K562 (cell line): ENCODE measurements at regions not wholly inside any gene's neighbourhood (a gene's known extent, or its start where the extent isn't known, plus 50 kb on each side); places are given as distances from the start of the nearest gene placed in this dataset.

ENCODE experiments used
- ESRRA ChIP-seq: fragments of 450-650 bp; IDR thresholded peaks from 2 replicates; pipeline ENCODE4 v1.6.1; 2014; ENCODE audit warnings: low read depth, mild to moderate bottlenecking, moderate library complexity, borderline replicate concordance
- GTF2E2 ChIP-seq: fragments of 200-800 bp; sonication (Bioruptor generic); IDR thresholded peaks from 2 replicates; pipeline ENCODE4 v1.6.1; 2016; ENCODE audit warnings: missing genetic modification characterization, missing compliant biosample characterization
- IRF2 ChIP-seq: sonication (generic); formaldehyde crosslinking; IDR thresholded peaks from 2 replicates; pipeline ENCODE4 v1.8.1; 2022; ENCODE audit warnings: mild to moderate bottlenecking, missing genetic modification reagents
- POLR2A ChIP-seq: fragments of 450-650 bp; conservative IDR thresholded peaks from 2 replicates; pipeline ENCODE4 v1.6.1; 2016
- RAD21 ChIP-seq, 2 experiments: fragments of 250-450 bp in 1 of 2; fragments of 450-650 bp in 1 of 2; sonication (Bioruptor Pico) in 1 of 2; formaldehyde crosslinking in 1 of 2; IDR thresholded peaks in 1 of 2; conservative IDR thresholded peaks in 1 of 2; 2 replicates each; pipeline versions ENCODE4 v1.4.0 to v1.8.0; 2020 to 2022; ENCODE audit warnings: mild to moderate bottlenecking in 2 of 2, moderate library complexity in 1 of 2
- SP2 ChIP-seq: IDR thresholded peaks from 2 replicates; pipeline ENCODE4 v1.6.1; 2011; ENCODE audit warnings: mild to moderate bottlenecking, low read depth, low read length, moderate library complexity; ENCODE audit not compliant: poor library complexity, severe bottlenecking; ENCODE audit errors: extremely low read depth
- TCF7L2 ChIP-seq: fragments of 150-350 bp; IDR thresholded peaks from 2 replicates; pipeline ENCODE4 v1.6.1; 2016; ENCODE audit warnings: low read depth, mild to moderate bottlenecking, low read length, moderate library complexity
- TF ChIP-seq, protein P1 (sequence below), 3 experiments: IDR thresholded peaks in 2 of 3; conservative IDR thresholded peaks in 1 of 3; 2 replicates each; pipeline ENCODE4 v1.5.1; 2011 to 2012; ENCODE audit warnings: low read length in 3 of 3, mild to moderate bottlenecking in 3 of 3, control low read depth in 2 of 3, improper control_type of control experiment in 1 of 3, inconsistent platforms in 1 of 3, low read depth in 1 of 3, mixed read lengths in 1 of 3, moderate library complexity in 1 of 3; ENCODE audit not compliant: insufficient read depth in 2 of 3
- TF ChIP-seq, protein P2 (sequence below): sonication (generic); formaldehyde crosslinking; IDR thresholded peaks from 2 replicates; pipeline ENCODE4 v1.8.1; 2022; ENCODE audit warnings: missing genetic modification reagents
- TF ChIP-seq, protein P3 (sequence below): sonication (generic); formaldehyde crosslinking; IDR thresholded peaks from 2 replicates; pipeline ENCODE4 v1.5.0; 2020; ENCODE audit warnings: missing genetic modification reagents

DNA sequence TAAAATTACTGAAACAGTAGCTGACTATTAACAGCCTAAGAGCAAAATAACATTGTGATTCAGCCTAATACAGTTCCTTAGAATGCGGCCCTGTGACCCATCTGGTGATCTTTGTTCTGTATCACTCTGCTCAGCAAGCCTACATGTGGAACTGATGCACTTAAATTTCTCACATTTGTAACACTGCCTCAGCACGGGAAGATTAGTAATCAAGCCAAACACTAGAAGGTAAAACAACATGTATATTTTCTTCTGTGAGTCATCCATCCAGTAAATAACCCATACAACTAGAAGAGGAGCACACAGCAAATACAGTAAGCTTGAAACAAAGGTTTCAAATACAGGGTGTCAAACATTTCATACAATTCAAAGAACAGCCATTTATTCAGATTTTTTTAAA is 189.7 kb upstream of the NOX3 start:
- TF ChIP-seq SP2 (no peak), ESRRA (no peak), POLR2A (no peak), IRF2 (CRISPR knock-in tag) (no peak), RAD21 (CRISPR knock-in tag; conservative IDR thresholded peaks at IDR 0.05 in 1 of 2, IDR thresholded peaks at IDR 0.05 in 1 of 2) (no peak), TCF7L2 (no peak), GTF2E2 (tag) (no peak)
- TF ChIP-seq, protein P1, sequence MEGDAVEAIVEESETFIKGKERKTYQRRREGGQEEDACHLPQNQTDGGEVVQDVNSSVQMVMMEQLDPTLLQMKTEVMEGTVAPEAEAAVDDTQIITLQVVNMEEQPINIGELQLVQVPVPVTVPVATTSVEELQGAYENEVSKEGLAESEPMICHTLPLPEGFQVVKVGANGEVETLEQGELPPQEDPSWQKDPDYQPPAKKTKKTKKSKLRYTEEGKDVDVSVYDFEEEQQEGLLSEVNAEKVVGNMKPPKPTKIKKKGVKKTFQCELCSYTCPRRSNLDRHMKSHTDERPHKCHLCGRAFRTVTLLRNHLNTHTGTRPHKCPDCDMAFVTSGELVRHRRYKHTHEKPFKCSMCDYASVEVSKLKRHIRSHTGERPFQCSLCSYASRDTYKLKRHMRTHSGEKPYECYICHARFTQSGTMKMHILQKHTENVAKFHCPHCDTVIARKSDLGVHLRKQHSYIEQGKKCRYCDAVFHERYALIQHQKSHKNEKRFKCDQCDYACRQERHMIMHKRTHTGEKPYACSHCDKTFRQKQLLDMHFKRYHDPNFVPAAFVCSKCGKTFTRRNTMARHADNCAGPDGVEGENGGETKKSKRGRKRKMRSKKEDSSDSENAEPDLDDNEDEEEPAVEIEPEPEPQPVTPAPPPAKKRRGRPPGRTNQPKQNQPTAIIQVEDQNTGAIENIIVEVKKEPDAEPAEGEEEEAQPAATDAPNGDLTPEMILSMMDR (IDR thresholded peaks at IDR 0.05 in 2 of 3, conservative IDR thresholded peaks at IDR 0.05 in 1 of 3; ENCODE audit: insufficient read depth in 2 of 3, low read depth in 1 of 3, low read length in 3 of 3): no peak
- TF ChIP-seq, protein P2, sequence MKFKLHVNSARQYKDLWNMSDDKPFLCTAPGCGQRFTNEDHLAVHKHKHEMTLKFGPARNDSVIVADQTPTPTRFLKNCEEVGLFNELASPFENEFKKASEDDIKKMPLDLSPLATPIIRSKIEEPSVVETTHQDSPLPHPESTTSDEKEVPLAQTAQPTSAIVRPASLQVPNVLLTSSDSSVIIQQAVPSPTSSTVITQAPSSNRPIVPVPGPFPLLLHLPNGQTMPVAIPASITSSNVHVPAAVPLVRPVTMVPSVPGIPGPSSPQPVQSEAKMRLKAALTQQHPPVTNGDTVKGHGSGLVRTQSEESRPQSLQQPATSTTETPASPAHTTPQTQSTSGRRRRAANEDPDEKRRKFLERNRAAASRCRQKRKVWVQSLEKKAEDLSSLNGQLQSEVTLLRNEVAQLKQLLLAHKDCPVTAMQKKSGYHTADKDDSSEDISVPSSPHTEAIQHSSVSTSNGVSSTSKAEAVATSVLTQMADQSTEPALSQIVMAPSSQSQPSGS (CRISPR knock-in tag): no peak
- TF ChIP-seq, protein P3, sequence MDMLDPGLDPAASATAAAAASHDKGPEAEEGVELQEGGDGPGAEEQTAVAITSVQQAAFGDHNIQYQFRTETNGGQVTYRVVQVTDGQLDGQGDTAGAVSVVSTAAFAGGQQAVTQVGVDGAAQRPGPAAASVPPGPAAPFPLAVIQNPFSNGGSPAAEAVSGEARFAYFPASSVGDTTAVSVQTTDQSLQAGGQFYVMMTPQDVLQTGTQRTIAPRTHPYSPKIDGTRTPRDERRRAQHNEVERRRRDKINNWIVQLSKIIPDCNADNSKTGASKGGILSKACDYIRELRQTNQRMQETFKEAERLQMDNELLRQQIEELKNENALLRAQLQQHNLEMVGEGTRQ: no peak
